Thoracic aorta (tissue), 2 donors: ENCODE measurements at regions not wholly inside any gene's neighbourhood (a gene's known extent, or its start where the extent isn't known, plus 50 kb on each side); places are given as distances from the start of the nearest gene placed in this dataset.

ENCODE experiments used
- ATAC-seq: fragments of 150-250 bp; one replicate; pipeline ENCODE4 v1.8.0; 2017; ENCODE audit warnings: low read depth; ENCODE audit not compliant: insufficient number of reproducible peaks, low FRiP score
- DNase-seq: peaks from one replicate; pipeline ENCODE4 v3.0.0-alpha.2; 2020; ENCODE audit warnings: low spot score
- H3K27ac ChIP-seq, 2 donors: fragments of 200-600 bp; sonication (generic); 1 replicate in 1 of 2; 2 replicates in 1 of 2; pipeline ENCODE4 v1.5.1; 2016; ENCODE audit warnings: mild to moderate bottlenecking in 2 of 2, moderate library complexity in 2 of 2
- H3K27me3 ChIP-seq: fragments of 200-600 bp; sonication (generic); replicated peaks from 2 replicates; pipeline ENCODE4 v1.6.0; 2016; ENCODE audit warnings: mild to moderate bottlenecking; ENCODE audit not compliant: insufficient read depth
- H3K36me3 ChIP-seq: fragments of 200-600 bp; sonication (generic); one replicate; pipeline ENCODE4 v1.5.1; 2016
- H3K4me1 ChIP-seq, 2 donors: fragments of 200-600 bp; sonication (generic); 1 replicate in 1 of 2; 2 replicates in 1 of 2; pipeline versions ENCODE4 v1.5.1 to v1.6.0; 2016; ENCODE audit warnings: low read depth in 2 of 2, mild to moderate bottlenecking in 1 of 2; ENCODE audit not compliant: control insufficient read depth in 1 of 2
- H3K4me3 ChIP-seq: fragments of 200-600 bp; sonication (generic); 2 replicates; pipeline ENCODE4 v1.5.1; 2016; ENCODE audit warnings: mild to moderate bottlenecking
- H3K9me3 ChIP-seq: fragments of 200-600 bp; sonication (generic); 2 replicates; pipeline ENCODE4 v1.5.1; 2016
- TF ChIP-seq, protein P1 (sequence below): fragments of 200-600 bp; sonication (generic); IDR thresholded peaks from one replicate; pipeline ENCODE4 v1.5.1; 2019; ENCODE audit warnings: antibody characterized with exemption

DNA sequence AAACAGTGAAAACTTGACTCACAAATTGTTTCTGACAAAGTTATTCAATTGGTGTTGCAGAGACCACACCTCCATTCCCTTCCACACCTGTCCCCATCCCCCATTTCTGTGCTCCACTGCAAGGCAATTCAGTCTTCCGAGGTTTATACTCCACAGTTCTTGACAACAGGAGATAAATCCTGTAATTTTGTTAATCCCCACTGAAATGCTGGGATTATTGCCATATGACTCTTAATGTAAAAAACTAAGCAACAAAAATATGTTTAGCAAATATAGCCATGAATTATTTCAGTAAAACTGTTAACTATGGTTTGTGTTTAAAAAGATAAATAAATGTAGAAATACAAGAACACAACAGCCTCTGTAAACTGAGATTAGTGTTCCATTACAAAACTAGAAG lies 170.1 kb upstream of the SEMA3D start:
- Histone ChIP-seq H3K4me3 (no peak overlapping the region), H3K9me3 (no peaks in the 10 kb centered on the region), H3K4me1 (no peaks in the 10 kb centered on the region), H3K27ac (no peak overlapping the region), H3K36me3 (no peaks in the 10 kb centered on the region), H3K27me3 (no peaks in the 10 kb centered on the region)
- DNase-seq (no peak), ATAC-seq (no peak)
- TF ChIP-seq, protein P1, sequence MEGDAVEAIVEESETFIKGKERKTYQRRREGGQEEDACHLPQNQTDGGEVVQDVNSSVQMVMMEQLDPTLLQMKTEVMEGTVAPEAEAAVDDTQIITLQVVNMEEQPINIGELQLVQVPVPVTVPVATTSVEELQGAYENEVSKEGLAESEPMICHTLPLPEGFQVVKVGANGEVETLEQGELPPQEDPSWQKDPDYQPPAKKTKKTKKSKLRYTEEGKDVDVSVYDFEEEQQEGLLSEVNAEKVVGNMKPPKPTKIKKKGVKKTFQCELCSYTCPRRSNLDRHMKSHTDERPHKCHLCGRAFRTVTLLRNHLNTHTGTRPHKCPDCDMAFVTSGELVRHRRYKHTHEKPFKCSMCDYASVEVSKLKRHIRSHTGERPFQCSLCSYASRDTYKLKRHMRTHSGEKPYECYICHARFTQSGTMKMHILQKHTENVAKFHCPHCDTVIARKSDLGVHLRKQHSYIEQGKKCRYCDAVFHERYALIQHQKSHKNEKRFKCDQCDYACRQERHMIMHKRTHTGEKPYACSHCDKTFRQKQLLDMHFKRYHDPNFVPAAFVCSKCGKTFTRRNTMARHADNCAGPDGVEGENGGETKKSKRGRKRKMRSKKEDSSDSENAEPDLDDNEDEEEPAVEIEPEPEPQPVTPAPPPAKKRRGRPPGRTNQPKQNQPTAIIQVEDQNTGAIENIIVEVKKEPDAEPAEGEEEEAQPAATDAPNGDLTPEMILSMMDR = no peak

DNA sequence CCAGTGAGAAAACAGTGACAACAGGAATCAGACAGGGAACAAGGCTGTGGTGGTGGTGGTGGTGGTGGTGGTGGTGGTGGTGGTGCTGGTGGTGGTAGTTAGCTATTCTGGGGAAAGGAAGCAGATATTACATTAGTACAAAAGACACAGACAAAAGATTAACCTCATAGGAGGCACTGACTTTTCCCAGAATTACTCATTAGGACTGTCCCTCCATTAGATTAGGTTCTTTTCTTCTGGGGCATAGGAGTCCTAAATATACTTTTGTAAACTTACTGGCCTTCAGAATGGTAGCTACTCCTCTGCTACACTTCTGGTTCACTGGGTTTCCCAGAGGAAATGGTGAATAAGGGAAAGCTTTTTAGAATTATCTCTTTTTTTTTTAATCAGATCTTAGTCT lies 156.6 kb upstream of the SEMA3D start:
- H3K36me3 ChIP-seq = no peaks in the 10 kb centered on the region
- TF ChIP-seq, protein P1 = no peak
- H3K4me3 ChIP-seq = no peak overlapping the region
- ATAC-seq (no peak), DNase-seq (no peak)
- no peaks in the 10 kb centered on the region for H3K9me3 ChIP-seq
- H3K4me1 ChIP-seq = no peaks in the 10 kb centered on the region
- H3K27me3 ChIP-seq = no peaks in the 10 kb centered on the region
- no peak overlapping the region for H3K27ac ChIP-seq

DNA sequence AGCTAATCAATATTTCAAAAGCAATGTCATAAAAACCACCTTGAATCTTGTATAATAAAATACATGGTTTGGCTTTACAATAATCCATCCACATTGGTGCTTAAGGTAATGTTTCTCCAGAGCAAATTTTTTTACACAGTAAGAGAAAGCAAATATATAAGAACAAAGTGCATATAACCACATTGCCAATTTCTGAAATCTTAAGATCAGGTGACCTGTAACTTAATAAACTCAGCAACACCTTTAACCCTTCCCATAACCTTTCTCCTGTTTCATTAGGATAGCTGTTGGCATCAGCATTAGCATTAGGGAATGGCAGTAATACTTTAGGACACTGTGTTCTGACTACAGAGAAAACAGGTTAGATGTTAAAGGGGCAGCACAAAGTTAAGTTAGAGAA lies 155.9 kb upstream of the SEMA3D start:
- ATAC-seq (no peak), DNase-seq (no peak)
- H3K4me3 ChIP-seq = no peak overlapping the region
- H3K27ac ChIP-seq = no peak overlapping the region
- no peaks in the 10 kb centered on the region for H3K36me3 ChIP-seq
- no peaks in the 10 kb centered on the region for H3K4me1 ChIP-seq
- H3K9me3 ChIP-seq = no peaks in the 10 kb centered on the region
- TF ChIP-seq, protein P1 = no peak
- no peaks in the 10 kb centered on the region for H3K27me3 ChIP-seq

DNA sequence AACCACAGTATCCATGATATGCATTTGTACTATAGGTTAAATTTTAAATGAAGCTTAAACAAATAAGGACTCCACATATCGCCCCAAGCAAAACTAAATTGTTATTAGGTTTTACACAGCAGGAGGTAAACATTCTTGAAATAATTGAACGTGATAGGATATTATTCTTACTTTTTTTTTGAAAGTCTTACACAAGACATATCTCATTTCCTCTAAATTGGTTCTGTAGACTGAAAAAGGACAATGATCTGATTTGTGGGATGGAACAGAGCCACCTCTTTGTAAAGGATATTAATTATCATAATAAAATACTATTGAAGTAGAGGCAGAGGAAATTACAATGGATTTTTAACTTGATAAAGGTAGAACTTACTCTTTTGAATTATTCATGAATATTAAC lies 155.1 kb upstream of the SEMA3D start:
- H3K27ac ChIP-seq = no peak overlapping the region

DNA sequence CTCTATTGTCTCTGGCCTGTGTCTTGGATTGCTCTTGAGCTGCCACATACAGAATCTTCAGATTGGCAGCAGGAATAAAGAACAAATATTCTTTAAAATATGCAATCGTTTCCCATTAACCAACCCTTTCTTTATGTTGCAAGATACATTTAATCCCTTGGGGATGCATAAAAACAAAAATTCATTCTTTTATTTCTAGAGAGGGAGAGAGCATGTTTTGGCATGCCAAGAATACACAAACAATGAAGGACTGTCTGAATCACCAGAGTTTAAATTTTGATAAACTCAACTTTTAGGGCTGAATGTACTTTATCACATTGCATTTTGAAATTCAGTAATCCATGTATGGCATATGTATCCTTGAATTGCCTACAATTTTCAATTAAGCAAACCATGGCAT lies 154.3 kb upstream of the SEMA3D start:
- no peaks in the 10 kb centered on the region for H3K27me3 ChIP-seq
- no peaks in the 10 kb centered on the region for H3K36me3 ChIP-seq
- DNase-seq (no peak), ATAC-seq (no peak)
- H3K4me1 ChIP-seq = no peaks in the 10 kb centered on the region
- no peak overlapping the region for H3K4me3 ChIP-seq
- no peak overlapping the region for H3K27ac ChIP-seq
- TF ChIP-seq, protein P1 = no peak
- no peaks in the 10 kb centered on the region for H3K9me3 ChIP-seq

More for the DNA sequence above, 155.1 kb upstream of the SEMA3D start:
- H3K4me3 ChIP-seq = no peak overlapping the region
- no peaks in the 10 kb centered on the region for H3K27me3 ChIP-seq
- no peaks in the 10 kb centered on the region for H3K4me1 ChIP-seq
- TF ChIP-seq, protein P1 = no peak
- no peaks in the 10 kb centered on the region for H3K36me3 ChIP-seq
- DNase-seq (no peak), ATAC-seq (no peak)
- no peaks in the 10 kb centered on the region for H3K9me3 ChIP-seq
